IPS-18c (cell line): ENCODE measurements at regions not wholly inside any gene's neighbourhood (a gene's known extent, or its start where the extent isn't known, plus 50 kb on each side); places are given as distances from the start of the nearest gene placed in this dataset.

Source experiments
- H3K4me3 ChIP-seq: 2 replicates; pipeline ENCODE4 v1.7.0; 2013; ENCODE audit warnings: low read depth, mild to moderate bottlenecking, low read length, moderate library complexity; ENCODE audit not compliant: insufficient read depth
- H3K9me3 ChIP-seq: one replicate; pipeline ENCODE4 v1.6.1; 2013; ENCODE audit warnings: mild to moderate bottlenecking, low read length, moderate library complexity; ENCODE audit not compliant: control insufficient read depth, insufficient read depth

DNA sequence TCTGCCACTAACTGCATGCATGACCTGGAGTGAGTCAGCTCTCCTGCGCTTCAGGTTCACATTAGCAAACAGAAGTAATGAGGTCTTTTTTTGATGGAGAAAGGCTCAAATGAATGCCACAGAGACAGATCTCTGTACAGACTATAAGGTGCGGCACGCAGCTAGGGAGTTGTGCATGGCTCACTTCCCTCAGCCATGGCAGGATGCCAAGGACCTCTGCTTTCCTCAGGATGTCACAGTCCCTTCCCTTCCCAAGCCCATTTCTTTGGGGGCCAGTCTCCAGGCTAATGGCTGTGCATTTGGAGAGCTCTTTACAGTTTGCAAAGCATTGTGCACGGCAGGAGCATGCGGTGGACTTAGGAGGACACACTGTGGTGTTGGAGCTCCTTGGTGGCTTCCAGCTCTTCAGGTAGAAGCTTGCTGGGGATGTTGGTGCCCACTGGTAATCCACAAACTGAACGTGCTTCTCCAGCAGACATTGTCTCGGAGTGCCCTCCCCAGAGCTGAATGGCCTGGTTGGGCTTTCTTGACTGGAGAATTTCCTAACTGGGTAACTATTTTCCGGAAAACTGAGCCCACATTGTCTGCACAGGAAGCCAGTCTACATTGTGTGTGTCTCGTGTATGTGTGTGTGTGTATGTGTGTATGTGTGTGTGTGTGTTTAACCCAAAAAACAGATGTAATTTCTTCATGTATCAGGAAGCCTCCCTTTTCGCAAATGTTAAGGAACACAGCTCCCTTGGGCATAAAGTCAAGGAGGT, 172.5 kb upstream of the TLE3 start:
- Histone ChIP-seq H3K4me3 (no peak overlapping the region), H3K9me3 (peaks cover 2% of the 10 kb centered on the region)

DNA sequence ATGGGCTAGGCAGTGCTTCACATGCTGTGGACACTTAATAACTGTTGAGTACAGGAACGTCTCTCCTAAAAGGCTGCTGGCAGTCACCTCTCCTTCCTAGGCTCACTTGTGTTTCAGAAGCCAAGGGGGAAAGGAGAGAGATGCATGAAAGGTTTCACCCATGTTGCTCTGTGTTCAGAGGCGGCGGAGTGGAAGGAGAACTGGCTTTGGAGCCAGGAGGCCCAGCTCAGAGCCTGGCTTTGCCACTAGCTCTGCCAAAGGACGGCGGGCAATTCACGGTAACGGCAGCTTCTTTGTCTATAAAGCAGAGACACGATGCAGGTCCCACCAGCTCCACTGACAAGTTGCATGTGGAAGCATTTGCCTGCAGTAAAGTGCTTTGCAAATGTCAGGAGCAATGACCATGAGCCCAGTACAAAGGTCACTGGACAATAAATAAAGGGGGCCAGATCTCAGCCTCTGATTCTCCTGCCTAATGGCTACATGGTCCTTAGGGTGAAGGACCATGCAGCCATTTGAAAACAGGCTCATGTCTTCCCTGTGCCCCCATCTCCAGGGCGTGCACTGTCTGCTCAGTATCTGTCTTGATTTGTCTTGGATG, 171.7 kb upstream of the TLE3 start:
- H3K9me3 ChIP-seq, result peaks cover 2% of the 10 kb centered on the region
- no peak overlapping the region for H3K4me3 ChIP-seq

DNA sequence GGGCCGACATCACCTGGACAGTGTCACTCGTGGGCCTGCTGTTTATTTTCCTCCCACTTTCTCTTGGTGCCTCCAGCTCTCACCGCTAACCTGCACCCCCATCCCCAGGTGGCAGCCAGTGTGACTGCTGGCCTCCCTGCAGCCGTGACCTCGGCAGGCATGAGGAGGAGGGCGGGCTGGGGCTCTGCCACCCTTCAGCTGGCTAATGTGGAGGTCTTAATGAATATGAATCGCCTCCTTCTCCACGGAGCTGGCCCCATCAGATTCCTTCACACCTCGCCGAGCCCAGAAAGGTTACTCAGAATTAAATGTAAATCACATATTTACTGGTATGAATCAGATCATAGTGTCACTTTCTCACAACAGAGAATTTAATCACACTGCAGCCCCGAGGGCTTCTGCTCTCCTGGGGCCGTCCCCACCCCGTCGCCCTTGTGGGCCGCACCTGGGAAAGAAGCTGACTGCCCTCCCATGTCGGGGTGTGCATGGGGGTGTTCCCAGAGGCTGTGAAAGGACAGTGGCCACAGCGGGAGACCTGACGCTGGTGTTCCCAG, 171.1 kb upstream of the TLE3 start:
- H3K4me3 ChIP-seq, result no peak overlapping the region
- peaks cover 2% of the 10 kb centered on the region for H3K9me3 ChIP-seq

DNA sequence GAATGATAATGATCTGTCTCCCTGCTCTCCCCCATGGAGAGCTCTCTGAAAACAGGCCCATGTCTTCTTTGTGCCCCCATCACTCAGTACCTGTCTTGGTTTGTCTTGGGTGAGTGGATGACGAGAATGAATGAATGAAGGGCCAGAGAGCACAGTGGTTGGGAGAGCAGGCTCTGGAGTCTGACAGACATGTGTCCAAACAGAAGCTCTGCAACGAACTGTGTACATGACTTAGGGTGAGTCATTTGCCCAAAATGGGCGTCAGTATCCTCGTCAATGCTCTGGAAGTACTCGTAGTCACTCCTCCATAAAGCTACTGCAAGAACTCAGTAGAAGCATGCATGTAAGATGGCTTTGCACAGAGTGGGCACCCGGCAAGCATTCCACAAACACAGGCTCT, 170.2 kb upstream of the TLE3 start:
- Histone ChIP-seq H3K9me3 (peaks cover 2% of the 10 kb centered on the region), H3K4me3 (no peak overlapping the region)

DNA sequence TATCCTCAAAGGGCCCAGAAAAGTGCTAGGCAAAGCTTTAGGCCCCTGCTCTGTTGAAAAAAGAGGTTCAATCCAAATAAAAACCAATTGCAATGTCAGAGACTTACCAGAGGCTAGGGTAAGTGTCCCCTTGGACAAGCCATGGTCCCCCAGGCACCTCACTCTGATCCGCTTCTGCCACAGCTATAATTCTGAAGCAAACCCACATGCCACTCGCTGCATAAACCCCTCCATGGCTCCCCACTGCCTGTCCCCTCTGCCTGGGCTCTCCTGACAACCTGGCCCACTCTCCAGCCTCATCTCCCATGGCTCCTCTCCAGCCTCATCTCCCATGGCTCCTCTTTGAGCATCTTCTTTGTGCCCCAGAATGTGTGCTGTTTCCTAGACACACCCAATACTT, 169.6 kb upstream of the TLE3 start:
- no peak overlapping the region for H3K4me3 ChIP-seq
- H3K9me3 ChIP-seq, result peaks cover 2% of the 10 kb centered on the region

DNA sequence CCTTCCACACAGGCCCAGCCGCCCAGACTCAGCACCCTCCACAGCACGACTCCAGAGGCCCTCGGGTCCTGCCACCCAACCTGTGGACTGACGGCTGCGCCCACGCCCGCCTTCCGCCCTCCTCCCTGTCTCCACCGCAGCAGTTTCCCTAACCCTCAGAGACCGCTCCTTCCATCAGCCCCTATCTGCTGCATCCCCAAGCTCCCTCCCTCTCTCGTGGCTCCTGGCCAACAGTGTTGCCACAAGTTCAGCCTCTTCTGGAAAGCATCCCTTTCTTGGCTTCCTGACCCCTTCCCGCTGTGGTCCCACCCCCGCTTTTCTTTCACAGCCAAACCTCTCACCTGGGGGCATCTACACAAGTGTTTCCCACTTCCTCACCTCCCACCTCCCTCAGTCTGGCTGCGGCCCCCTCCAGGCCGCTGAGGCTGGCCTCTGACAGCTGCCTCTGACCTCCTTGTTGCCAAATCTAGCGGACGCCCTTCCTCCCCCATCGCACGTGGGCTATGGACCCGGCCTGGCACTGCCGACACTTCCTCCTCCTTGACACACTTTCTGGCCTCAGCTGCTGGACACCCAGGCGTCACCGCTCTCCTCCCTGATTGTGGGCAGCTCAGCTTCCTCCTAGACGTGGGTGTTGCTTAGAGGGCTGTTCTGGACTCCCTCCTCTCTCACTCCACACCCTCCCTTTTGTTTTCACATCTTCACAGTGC, 168.8 kb upstream of the TLE3 start:
- Histone ChIP-seq H3K9me3 (peaks cover 2% of the 10 kb centered on the region), H3K4me3 (no peak overlapping the region)

DNA sequence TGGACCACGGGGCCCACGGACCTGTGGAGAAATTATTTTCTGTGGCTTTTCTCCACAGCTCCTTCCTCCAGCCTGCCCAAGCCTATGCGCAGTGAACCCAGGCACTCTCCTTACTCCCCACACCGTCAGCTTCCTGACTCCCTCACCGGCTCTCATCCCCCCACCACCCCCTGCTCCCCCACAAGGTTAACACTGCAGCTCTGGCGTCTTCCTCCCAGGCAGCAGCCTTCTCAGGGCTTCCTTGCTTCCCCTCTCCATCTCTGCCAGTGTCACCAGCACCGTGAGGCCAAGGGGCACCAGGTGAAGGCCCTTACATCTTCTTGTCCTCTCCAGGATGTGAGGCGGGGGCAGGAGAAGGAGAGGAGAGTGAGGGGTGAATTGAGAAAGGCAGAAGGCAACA, 168.3 kb upstream of the TLE3 start:
- Histone ChIP-seq H3K4me3 (no peak overlapping the region), H3K9me3 (peaks cover 2% of the 10 kb centered on the region)

DNA sequence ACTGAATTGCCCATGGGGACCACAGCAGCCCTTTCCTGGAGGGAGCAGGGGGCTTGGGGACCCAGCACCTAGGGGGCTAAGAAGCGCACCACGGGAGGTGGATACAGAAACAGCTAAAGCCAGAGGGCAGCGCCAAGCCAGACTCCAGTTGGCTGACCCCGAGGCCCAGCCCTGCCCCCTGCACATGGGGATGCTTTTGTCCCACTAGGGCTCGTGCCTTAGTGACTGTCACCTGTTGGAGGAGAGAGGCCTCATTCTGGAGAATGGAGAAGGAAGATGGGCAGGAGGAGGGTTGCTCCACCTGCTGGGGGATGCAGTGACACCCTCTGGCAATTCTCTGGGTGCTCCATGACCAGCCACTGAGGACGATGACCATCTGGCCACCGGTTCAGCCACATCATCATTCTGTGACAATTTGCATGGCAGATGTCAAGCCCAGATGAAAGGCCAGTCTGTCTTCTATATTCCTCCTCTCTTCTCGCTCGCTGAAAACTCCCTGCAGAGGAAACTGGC, 167.8 kb upstream of the TLE3 start:
- Histone ChIP-seq H3K4me3 (no peak overlapping the region), H3K9me3 (peaks cover 2% of the 10 kb centered on the region)

DNA sequence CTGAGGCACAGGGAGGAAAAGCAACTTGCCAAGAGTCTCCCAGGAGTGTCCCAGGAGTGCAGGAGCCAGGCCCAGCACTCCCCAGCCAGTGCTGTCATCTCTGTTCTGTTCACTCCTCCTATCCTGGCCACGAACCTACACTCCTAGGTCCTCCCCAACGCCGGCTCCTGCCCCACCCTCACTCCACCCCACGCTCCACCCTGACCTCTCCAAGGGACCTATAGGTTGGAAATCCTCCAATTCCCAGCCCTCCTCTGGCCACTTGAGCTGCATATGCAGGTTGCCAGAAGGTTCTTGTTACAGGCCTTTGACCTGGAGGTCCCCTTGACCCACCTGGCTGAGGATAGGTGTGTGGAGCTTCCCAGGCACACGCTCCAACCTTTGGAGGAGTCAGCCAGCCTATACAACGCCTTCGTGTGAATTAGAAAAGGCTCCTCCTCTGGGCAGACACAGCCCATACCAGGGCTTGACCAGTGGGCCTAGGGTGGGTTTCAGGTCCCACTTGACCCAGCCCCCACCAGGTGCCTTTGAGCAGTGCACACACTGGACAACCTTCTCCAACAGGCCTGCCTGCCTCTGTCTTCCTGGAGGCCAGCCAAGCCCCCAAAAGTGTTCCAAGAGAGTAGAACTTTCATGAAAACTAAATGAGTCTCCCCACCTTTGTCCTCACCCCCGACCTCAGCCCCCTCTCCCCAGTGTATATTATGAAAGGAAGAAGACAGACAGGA, 167.2 kb upstream of the TLE3 start:
- Histone ChIP-seq H3K9me3 (peaks cover 2% of the 10 kb centered on the region), H3K4me3 (no peak overlapping the region)

DNA sequence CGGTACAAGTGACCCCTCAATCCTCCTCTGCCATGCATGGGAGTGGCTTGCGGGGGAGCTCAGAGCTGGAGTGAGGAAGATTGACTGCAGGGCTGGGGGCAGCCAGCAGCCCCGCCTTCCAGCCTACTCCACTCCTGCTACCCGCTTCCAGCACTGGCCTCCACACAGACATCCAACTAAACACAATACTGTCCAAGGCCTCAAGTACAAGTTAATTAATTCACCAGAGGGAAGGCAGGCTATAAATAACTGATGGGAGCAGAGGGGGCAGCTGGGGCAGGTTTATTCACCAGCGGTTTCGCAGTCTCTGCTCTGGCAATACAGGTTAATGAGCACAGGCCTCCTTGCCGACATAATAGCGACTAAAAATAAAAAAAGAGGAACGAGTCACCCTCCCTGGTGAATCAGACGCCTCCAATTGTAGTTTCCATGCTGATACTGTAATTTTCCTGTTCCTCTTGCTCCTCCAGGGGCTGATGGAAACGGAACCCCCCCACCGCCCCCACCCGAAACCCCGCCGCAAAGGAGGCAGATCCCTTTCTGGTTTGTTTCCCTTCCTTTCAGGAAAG, 166.4 kb upstream of the TLE3 start:
- H3K9me3 ChIP-seq, result no peaks in the 10 kb centered on the region
- no peak overlapping the region for H3K4me3 ChIP-seq

DNA sequence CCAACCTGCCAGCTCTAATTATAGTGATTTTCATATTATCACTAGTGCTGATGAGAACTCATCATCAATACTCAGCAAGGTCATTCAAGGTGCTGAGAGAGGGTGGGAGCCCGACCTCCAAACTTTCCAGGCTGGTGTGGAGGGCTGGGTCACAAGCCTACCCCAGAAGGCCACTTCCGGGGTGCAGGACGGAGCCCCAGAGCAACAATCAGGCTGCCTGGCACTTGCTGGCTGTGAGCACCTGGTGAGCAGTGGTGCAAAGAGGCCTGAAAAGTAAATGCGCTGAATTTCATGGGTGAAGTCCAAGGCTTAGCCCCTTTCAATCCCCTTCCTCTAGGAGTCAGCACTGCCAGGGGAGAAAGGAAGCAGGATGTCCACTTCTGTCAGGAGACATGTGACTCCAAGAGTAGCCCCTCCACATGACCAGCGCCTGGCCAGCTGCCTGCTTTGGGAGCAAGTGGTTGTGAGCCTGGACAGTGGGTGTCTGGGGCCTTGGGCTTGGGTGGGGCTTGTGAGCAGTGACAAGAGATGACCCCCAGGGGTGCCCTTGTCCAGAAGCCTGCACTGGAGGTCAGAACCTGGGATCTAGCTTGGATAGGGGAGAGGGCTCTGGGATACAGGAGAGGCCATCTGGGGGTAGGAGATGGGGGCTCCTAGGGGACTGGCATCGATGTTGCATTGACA, 165.0 kb upstream of the TLE3 start:
- Histone ChIP-seq H3K9me3 (no peaks in the 10 kb centered on the region), H3K4me3 (no peak overlapping the region)

DNA sequence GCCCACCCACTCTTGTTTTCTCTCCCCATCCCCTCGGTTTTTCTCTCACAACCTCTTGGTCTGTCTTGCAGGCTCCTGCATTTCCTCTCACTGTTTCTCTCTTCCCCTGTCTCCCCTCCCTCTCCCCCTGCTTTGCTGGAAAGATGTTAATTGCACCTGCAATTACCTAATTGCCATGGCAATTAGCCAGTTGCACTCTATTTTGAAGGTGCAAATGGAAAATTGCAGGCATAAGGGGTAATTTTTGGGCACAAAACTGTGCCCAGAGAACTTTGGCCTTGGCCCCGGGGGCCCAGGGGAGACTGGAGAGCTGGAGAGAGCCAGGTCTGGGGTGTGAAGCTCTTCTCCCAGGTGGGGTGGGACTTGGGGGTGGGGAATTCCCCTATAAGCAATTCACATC, 164.5 kb upstream of the TLE3 start:
- Histone ChIP-seq H3K9me3 (no peaks in the 10 kb centered on the region), H3K4me3 (no peak overlapping the region)

DNA sequence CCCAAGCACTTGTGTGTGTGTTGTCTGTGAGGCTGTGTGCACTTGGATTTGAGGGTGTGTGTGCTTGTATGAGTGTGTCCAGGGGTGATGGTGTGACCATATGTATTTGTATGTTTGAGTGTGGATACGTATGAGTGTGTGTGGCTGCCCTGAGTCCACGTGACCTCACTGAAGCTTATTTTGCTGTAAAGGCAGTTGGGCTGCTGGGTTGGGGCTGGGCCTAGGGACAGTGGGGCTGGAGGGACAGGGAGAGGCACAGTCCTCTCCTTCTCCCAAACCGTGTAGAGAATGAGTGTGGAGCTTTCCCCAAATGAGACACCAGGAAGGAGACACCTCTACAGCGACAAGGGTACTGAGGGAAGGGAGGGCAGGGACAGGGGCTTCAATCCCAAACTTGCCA, 163.4 kb upstream of the TLE3 start:
- H3K9me3 ChIP-seq, result no peaks in the 10 kb centered on the region
- H3K4me3 ChIP-seq, result no peak overlapping the region

DNA sequence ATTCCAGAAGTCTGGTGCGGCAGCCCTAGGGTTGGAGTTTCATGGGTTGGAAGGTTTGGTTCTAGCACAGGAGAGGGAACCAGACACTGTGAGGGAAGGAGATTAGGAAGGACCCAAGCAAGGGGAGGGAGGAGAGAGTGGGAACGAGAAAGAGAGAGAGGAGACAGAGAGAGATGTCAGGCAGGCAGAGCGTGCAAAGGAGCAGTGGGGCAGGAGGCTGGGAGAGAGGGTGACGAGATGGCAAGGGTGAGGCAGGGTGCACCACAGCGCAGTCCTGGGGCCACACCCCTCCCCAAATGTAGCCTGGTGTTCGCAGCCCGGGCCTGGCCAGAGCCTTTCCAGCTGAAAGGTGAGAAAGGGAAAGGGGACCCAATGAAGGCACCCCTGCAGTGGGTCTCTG, 162.9 kb upstream of the TLE3 start:
- Histone ChIP-seq H3K4me3 (no peak overlapping the region), H3K9me3 (no peaks in the 10 kb centered on the region)

DNA sequence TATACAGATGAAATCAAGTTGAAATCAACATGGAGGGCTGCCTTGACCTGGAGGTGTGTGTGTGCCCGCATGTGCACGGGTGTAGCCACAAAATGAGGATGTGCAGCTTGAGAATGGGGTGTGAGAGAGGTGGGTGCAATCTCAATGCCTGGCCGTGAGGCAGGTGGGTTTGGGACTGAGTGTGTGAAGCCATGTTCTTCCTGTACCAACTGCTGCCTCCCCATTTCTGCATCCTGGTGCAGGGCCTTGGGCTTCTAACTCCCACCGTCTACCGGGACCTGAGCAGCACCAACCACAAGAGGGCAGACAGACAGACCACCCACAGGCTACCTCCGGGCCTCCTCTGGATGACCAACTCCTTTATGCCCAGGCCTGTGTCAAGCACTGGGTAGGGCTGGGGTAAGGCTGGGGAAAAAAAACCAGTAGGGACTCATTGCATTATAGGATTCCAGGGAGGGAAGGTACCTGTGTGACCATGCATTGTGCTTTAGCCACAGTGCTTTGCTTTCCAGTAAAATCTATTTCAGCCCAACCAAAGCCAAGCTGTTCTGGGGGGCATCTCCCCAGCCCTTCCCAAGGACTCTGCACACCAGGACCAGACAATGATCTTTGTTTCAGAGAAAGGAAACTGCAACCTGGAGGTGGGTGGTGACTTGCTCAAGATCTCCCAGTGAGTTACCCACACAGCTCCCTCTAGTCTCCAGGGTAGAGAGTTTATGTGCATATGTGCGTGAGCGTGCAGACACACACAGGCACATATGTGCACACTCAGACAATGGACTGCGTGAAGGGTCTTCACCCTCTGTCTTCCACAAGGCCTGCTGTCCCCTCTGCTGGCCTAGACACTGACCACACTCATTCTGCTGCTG, 162.2 kb upstream of the TLE3 start:
- Histone ChIP-seq H3K4me3 (no peak overlapping the region), H3K9me3 (no peaks in the 10 kb centered on the region)

DNA sequence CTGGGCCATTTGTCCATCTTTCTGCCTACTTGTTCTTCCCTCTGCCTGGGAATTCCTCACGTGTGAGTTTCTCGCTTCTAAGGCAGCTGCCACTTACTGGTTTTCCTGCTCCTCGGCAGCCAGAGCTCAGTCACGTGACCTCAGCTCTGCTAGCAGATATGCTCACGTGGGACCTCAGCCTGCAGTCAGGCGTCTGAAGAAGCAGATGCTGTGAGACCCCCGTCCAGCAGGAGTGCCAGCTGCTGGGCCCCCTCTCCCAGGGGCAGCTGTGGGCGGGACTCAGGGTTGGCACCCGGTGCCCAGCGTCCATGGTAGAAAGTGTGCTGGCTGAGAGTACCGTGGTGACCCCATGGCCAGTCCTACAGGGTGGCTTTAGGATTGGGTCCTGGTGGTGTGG, 161.3 kb upstream of the TLE3 start:
- no peak overlapping the region for H3K4me3 ChIP-seq
- H3K9me3 ChIP-seq, result no peaks in the 10 kb centered on the region
